ENCODE measurements at regions not wholly inside any gene's neighbourhood (a gene's known extent, or its start where the extent isn't known, plus 50 kb on each side); places are given as distances from the start of the nearest gene placed in this dataset.
"Not testable (repeated sequence)": the region's sequence is repeated elsewhere in the genome, so short reads cannot be mapped to it uniquely, and the experiment has no call there.

DNA sequence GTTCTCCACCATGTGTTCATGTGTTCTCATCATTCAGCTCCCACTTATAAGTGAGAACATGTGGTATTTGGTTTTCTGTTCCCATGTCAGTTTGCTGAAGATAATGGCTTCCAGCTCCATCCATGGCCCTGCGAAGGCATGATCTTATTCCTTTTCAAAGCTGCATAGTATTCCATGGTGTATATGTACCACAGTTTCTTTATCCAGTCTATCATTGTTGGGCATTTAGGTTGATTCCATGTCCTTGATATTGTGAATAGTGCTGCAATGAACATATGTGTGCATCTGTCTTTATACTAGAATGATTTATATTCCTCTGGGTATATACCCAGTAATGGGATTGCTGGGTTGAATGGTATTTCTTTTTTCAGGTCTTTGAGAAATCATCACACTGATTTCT, 57.6 kb upstream of the MAGI2 start:
- TF ChIP-seq, protein P1, sequence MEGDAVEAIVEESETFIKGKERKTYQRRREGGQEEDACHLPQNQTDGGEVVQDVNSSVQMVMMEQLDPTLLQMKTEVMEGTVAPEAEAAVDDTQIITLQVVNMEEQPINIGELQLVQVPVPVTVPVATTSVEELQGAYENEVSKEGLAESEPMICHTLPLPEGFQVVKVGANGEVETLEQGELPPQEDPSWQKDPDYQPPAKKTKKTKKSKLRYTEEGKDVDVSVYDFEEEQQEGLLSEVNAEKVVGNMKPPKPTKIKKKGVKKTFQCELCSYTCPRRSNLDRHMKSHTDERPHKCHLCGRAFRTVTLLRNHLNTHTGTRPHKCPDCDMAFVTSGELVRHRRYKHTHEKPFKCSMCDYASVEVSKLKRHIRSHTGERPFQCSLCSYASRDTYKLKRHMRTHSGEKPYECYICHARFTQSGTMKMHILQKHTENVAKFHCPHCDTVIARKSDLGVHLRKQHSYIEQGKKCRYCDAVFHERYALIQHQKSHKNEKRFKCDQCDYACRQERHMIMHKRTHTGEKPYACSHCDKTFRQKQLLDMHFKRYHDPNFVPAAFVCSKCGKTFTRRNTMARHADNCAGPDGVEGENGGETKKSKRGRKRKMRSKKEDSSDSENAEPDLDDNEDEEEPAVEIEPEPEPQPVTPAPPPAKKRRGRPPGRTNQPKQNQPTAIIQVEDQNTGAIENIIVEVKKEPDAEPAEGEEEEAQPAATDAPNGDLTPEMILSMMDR (IDR thresholded peaks at IDR 0.05 in 4 of 5, conservative IDR thresholded peaks at IDR 0.05 in 1 of 5), result not testable (repeated sequence)
- not testable (repeated sequence) for TF ChIP-seq POLR2A (IDR thresholded peaks at IDR 0.05)

Measured in gastrocnemius medialis (tissue), 4 donors.